Kidney (tissue), 13 donors: ENCODE measurements at regions not wholly inside any gene's neighbourhood (a gene's known extent, or its start where the extent isn't known, plus 50 kb on each side); places are given as distances from the start of the nearest gene placed in this dataset.

Source experiments
- DNase-seq, 5 donors: peaks; one replicate each; pipeline ENCODE4 v3.0.0-alpha.2; 2013 to 2020
- FAIRE-seq: peaks from 2 replicates; lab custom pipeline; 2012; peaks lifted over from hg19 to GRCh38; lab: Jason Lieb, UNC
- H3K27ac ChIP-seq, 2 donors: one replicate each; pipeline ENCODE4 v1.7.0; 2013; ENCODE audit warnings: low read depth in 2 of 2, low read length in 2 of 2, inconsistent platforms in 1 of 2
- H3K27me3 ChIP-seq: one replicate; pipeline ENCODE4 v1.7.1; 2013; ENCODE audit warnings: low read length, inconsistent platforms; ENCODE audit not compliant: control insufficient read depth, insufficient read depth
- H3K36me3 ChIP-seq, 3 donors: one replicate each; pipeline versions ENCODE4 v1.7.0 to v1.7.1; 2013; ENCODE audit warnings: low read length in 3 of 3, control low read depth in 1 of 3, inconsistent platforms in 1 of 3; ENCODE audit not compliant: insufficient read depth in 3 of 3, control insufficient read depth in 2 of 3
- H3K4me1 ChIP-seq, 3 donors: one replicate each; pipeline versions ENCODE4 v1.7.0 to v1.7.1; 2013; ENCODE audit warnings: low read length in 3 of 3, inconsistent platforms in 1 of 3, low read depth in 1 of 3; ENCODE audit not compliant: control insufficient read depth in 2 of 3, insufficient read depth in 2 of 3
- H3K4me3 ChIP-seq, 3 donors: one replicate each; pipeline versions ENCODE4 v1.7.0 to v1.8.1; 2013; ENCODE audit warnings: low read length in 3 of 3, control low read depth in 1 of 3, inconsistent platforms in 1 of 3
- H3K9ac ChIP-seq, 3 donors: one replicate each; pipeline versions ENCODE4 v1.7.0 to v1.7.1; 2013; ENCODE audit warnings: low read length in 3 of 3, control low read depth in 1 of 3, inconsistent platforms in 1 of 3
- H3K9me3 ChIP-seq, 3 donors: one replicate each; pipeline versions ENCODE4 v1.7.0 to v1.7.1; 2013; ENCODE audit warnings: low read length in 3 of 3, control low read depth in 1 of 3, inconsistent platforms in 1 of 3; ENCODE audit not compliant: control insufficient read depth in 2 of 3, insufficient read depth in 1 of 3
- CTCF ChIP-seq: IDR thresholded peaks from 3 replicates; pipeline ENCODE4 v1.5.1; 2012; ENCODE audit warnings: mild to moderate bottlenecking, moderate library complexity, borderline replicate concordance; ENCODE audit not compliant: insufficient read depth; ENCODE audit errors: extremely low read depth
- intact Hi-C: fragments of 100-400 bp; cut with DNase I; formaldehyde crosslinking; loops from one replicate; pipeline ENCODE4 v1.11.1; 2022
- donor health status: control.
- donor health status: control.
- donor health status: control.
- donor health status: control.
- donor health status: control.
- donor health status: DM: yes; HTN: yes; CAD: no.
- donor health status: Normal renal cell carcinoma (clear cell type).

GRCh38 chr13:47216176-47216822 is 319.4 kb upstream of the HTR2A start:
- FAIRE-seq: no peak

GRCh38 chr13:47215736-47216135 is 318.9 kb upstream of the HTR2A start:
- Histone ChIP-seq H3K36me3 (no peaks in the 10 kb centered on the region), H3K27ac (no peak overlapping the region), H3K9ac (no peak overlapping the region), H3K4me3 (no peak overlapping the region), H3K4me1 (no peaks in the 10 kb centered on the region), H3K27me3 (no peaks in the 10 kb centered on the region), H3K9me3 (no peaks in the 10 kb centered on the region)
- FAIRE-seq (no peak), DNase-seq (no peak)
- intact Hi-C loops: no loop called here
- no peak for TF ChIP-seq CTCF

More at GRCh38 chr13:47216176-47216822, 319.4 kb upstream of the HTR2A start:
- Histone ChIP-seq H3K9me3 (no peaks in the 10 kb centered on the region), H3K9ac (no peak overlapping the region), H3K4me1 (no peaks in the 10 kb centered on the region), H3K27ac (no peak overlapping the region), H3K36me3 (no peaks in the 10 kb centered on the region), H3K27me3 (no peaks in the 10 kb centered on the region), H3K4me3 (no peak overlapping the region)
- intact Hi-C loops: no loop called here
- DNase-seq: no peak
- no peak for TF ChIP-seq CTCF

- H3K4me3 ChIP-seq: no peak overlapping the region
- no peak for FAIRE-seq
- H3K36me3 ChIP-seq: no peaks in the 10 kb centered on the region
- H3K27me3 ChIP-seq: no peaks in the 10 kb centered on the region
- intact Hi-C loops: no loop called here
- DNase-seq: no peak
- no peak for TF ChIP-seq CTCF
- no peaks in the 10 kb centered on the region for H3K4me1 ChIP-seq
- no peaks in the 10 kb centered on the region for H3K9me3 ChIP-seq
- H3K9ac ChIP-seq: no peak overlapping the region
- no peak overlapping the region for H3K27ac ChIP-seq
These were observed 316.2 kb upstream of the HTR2A start for GRCh38 chr13:47213047-47213446.

GRCh38 chr13:47211106-47211505 is 314.3 kb upstream of the HTR2A start:
- Histone ChIP-seq H3K27me3 (no peaks in the 10 kb centered on the region), H3K36me3 (no peaks in the 10 kb centered on the region), H3K9ac (no peak overlapping the region), H3K27ac (no peak overlapping the region), H3K4me1 (no peaks in the 10 kb centered on the region), H3K9me3 (no peaks in the 10 kb centered on the region), H3K4me3 (no peak overlapping the region)
- intact Hi-C loops: no loop called here
- no peak for FAIRE-seq
- DNase-seq: no peak
- no peak for TF ChIP-seq CTCF
